ENCODE measurements at regions not wholly inside any gene's neighbourhood (a gene's known extent, or its start where the extent isn't known, plus 50 kb on each side); places are given as distances from the start of the nearest gene placed in this dataset.
"Not testable (repeated sequence)": the region's sequence is repeated elsewhere in the genome, so short reads cannot be mapped to it uniquely, and the experiment has no call there.

DNA sequence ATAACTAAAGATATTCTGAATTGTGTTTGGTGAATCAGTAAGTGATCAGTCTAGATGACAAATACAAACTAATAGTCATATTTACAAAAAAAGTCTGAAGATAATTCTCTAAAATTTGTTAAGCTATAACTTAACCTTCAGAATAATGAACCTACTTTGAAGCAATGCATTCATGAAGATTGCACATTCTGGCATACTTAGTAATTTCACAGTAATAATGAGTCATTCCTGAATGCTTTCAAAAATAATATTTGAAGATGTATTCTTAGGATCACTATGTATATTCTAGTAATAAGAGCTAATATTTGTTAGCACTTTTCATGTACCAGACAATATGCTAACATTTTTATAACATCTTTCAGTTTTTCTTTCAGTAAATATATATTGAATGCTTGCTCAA is 756.7 kb upstream of the SLIT2 start:
- DNase-seq, result no peak

DNA sequence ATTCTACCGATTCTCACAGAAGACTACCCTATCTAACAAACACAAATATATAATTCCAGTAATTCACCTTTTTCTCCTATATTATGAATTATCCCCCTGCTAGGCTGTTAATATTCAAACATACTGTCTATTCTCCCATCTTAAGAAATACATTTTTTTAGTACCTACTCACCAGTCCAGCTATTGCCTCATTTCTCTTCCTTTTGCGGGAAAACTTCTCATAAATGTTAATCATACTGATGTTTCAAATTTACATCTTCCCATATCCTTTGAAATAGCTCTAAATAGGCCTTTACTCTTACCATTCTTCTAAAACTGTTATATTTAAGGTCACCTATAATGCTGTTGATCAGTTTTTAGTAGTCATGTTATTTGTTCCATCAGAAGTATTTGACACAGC is 759.1 kb upstream of the SLIT2 start:
- no peak for DNase-seq

GRCh38 chr4:19486400-19486799 is 765.3 kb upstream of the SLIT2 start:
- no peak for DNase-seq

DNA sequence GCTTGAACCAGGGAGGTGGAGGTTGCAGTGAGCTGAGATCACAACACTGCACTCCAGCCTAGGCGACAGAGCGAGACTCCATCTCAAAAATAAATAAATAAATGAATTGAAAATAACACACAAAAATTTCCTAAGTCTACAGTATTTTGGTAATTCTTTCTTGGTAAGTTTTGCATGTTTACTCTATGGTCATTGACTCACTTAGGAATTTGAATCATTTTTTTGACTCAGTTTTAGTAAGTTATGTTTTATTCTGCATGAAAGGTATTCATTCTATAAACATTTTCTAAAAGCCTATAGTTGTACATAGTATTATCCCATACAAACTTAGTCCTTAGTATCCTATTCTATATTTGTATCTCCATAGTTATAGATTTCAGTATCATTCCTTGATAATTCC is 772.9 kb upstream of the SLIT2 start:
- no peak for DNase-seq

- DNase-seq, result no peak
Measured at GRCh38 chr4:19473569-19473968, 778.1 kb upstream of the SLIT2 start.

DNA sequence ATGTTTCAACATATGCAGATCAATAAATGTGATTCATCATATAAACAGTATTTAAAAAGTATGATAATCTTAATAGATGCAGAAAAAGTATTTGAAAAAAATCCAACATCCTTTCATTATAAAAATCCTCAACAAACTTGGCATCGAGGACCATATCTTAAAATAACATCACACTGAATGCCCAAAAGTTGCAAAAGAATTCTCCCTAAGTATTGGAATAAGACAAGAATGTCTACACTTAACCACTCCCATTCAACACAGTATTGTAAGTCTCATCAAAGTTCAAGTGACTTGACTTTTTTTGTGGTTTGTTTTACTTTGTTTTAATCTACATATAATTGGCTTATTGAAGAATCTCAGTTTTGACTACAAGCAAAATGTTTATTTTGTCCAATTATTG is 779.0 kb upstream of the SLIT2 start:
- DNase-seq, result no peak

DNA sequence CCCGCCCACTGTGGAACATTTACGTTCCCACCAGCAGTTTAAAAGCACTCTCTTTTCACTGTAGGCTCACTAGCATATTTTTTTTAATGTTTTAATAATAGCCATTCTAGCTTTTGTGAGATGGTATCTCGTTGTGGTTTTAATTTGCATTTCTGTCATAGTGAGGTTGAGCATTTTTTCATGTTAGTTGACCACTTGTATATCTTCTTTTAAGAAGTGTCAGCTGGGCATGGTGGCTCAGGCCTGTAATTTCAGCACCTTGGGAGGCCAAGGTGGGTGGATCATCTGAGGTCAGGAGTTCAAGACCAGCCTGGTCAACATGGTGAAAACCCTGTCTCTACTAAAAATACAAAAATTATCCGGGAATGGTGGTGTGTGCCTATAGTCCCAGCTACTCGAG is 781.7 kb upstream of the SLIT2 start:
- not testable (repeated sequence) for DNase-seq

DNA sequence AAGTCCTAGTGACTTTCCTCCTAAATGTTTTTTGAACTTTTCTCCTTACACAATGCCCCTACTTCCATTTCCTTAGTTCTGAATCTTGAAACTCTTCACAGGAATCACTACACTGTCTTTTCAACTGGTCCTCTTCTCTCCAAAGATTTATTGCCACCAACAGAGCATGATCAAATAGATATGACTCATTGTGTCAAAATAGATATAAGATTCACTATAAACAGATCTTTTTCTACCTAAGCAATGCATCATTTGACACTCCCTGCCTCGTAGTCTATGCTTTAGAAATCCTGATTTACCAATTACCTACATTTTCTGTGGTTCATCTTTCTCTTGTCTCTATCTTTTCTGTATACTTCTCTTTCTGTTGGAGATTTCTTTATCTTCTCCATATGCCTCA is 789.6 kb upstream of the SLIT2 start:
- DNase-seq, result no peak

DNA sequence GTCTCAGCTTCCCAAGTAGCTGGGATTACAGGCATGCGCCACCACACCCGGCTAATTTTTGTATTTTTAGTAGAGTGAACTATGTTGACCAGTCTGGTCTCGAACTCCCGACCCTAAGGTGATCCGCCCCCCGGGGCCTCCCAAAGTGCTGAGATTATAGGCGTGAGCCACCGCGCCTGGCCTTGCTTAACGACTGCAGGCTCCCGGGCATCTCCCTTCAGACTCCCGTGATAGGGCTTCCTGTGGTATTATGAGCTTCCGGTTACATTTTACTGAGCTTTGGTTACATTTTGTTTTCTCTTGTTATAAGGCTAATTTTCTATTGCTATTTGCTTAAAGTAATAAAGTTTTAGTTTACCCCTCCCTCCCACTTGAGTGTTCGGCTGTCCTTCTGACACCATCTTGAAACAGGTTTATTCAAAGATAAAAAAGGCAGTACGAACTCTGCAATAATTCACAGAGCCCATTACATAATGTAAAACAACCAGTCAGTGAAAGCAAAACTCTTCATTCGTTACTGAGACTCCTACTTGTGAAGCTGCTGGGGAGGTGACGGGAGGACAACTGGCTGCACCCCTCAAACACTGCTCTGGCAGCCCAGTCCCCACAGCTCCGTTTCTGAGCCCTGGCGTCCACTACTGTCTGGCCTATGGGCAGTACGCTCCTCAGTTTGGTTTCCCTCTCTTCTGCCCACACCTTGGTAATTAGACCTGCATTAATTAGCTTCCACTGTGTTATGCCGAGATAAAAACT is 795.7 kb upstream of the SLIT2 start:
- DNase-seq, result no peak

DNA sequence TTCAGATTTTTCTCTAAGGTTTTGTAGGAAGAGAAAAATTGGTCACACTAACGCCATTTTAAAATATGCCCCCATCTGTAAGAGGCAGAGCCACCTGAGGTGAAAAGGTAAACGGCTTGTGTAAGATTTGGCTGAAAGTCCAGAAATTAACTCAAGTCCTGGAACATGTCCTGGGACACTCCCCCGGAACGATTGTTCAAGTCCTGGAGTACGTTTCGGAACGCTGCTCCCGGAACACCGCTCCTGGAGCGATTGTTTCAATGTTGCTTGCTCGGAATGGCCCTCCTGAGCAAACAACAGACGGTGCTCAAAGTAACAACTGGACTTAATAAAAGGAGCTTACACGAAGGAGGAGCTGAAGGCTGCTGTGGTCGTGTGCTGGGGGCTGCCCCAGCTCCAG is 796.5 kb upstream of the SLIT2 start:
- DNase-seq, result no peak

DNA sequence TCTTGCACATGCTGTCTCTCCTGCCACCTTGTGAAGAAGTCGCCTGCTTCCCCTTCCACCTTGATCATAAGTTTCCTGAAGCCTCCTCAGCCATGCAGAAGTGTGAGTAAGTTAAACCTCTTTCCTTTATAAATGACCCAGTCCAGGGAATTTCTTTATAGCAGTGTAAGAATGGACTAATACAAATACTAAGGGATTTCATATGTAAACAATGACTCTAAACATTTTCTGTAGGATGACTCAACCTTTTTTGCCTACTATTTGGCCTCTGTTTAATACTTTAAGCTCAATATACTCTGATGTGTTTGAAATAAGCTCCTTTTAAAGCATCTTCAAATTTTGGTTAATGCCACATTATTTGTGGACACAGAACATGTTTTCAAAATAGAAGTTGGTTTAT is 813.5 kb upstream of the SLIT2 start:
- DNase-seq, result no peak

- no peak for DNase-seq
Measured at GRCh38 chr4:19437008-19437407, 814.7 kb upstream of the SLIT2 start.

- no peak for DNase-seq
Measured at GRCh38 chr4:19429684-19430083, 822.0 kb upstream of the SLIT2 start.

GRCh38 chr4:19425146-19425545 is 826.6 kb upstream of the SLIT2 start:
- DNase-seq, result no peak

GRCh38 chr4:19417256-19417655 is 834.4 kb upstream of the SLIT2 start:
- DNase-seq, result no peak

- no peak for DNase-seq
Measured at GRCh38 chr4:19416146-19416545, 835.6 kb upstream of the SLIT2 start.

- no peak for DNase-seq
Measured at GRCh38 chr4:19408490-19408889, 843.2 kb upstream of the SLIT2 start.

DNA sequence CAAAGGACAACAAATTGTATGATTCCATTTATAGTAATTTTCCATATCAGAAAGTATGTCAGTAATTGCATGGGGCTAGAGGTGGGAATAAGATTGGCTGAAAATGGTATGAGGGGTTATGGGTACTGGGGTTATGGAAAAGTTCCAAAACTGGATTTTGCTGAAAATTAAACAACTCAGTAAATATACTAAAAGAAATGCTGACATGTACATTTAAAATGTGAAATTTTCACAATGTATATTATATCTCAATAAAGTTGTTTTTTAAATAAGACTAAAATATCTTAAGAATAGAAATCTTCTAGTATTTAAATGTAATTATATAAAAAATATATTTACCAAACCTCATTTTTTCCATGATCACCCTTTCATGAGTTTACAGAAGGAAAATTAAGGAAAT is 844.9 kb upstream of the SLIT2 start:
- no peak for DNase-seq

DNA sequence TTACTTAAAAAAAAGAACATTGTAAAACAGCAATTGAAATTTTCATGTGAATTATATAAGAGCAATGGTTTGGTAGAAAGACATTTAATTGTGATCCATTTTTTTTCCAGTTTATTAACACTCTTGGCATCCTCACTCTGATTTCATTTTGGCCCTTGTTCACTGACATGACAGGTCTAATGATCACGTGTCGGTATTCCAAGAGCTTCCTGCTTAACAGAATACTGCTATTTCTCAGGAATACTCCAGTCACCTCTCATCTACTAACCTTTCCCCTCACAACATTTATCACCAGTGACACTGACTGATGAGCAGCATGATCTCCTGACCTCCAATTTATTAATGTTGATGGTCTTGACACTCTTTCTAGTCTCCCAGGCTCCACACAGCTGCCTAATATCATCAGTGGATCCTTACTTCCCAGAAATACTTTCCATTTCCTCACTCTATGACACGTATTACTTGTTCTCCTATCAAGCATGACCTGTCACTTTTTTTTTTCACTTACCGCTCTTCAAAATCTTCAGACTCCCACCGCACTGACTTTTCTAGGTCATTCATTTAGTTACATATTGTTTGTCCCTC is 847.8 kb upstream of the SLIT2 start:
- DNase-seq, result no peak

DNA sequence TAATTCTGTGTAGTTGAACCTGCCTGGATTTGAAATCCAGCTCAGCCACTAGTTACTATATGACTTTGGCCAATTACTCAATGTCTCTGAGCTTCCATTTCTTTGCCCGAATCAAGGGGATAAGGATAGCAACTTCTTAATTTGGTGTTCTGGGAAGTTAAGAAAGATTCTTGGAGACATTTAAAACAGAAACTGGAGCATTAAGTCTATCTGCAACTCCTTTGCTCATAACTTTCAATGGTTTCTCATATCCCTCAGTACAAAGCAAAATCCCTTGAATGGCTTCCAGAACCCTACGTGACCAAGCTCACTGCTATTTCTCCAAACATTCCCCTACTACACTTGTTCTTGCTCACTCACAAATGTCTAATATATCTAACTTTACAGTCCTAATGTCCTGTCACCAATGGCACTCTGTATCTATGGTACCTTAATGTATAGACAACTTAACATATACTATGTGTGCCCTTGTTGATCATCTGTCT is 849.1 kb upstream of the SLIT2 start:
- DNase-seq, result no peak

GRCh38 chr4:19401301-19402080 is 850.2 kb upstream of the SLIT2 start:
- DNase-seq, result no peak

- no peak for DNase-seq
Measured at GRCh38 chr4:19400820-19401219, 850.9 kb upstream of the SLIT2 start.

- no peak for DNase-seq
Measured at GRCh38 chr4:19399001-19399400, 852.7 kb upstream of the SLIT2 start.

DNA sequence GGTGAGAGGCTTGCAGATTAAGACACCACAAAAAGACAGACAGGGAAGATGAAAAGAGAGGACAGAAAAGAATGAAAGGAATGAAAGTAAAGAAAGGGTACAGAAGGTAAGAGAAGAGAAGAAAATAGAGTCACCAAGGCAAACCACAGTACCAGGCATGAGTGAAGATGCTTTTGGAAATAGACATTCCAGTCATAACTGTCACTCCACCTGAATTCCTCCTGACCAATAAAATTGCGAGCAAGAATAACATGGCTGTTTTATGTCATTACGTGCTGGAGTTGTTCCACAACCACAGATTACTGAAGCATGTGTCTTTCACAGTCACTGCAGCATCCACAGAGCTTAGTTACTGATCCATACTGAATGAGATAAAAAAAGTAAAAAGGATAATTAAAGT is 864.9 kb upstream of the SLIT2 start:
- no peak for DNase-seq

All from T1000 (cell line).